ENCODE measurements at regions not wholly inside any gene's neighbourhood (a gene's known extent, or its start where the extent isn't known, plus 50 kb on each side); places are given as distances from the start of the nearest gene placed in this dataset.

DNA sequence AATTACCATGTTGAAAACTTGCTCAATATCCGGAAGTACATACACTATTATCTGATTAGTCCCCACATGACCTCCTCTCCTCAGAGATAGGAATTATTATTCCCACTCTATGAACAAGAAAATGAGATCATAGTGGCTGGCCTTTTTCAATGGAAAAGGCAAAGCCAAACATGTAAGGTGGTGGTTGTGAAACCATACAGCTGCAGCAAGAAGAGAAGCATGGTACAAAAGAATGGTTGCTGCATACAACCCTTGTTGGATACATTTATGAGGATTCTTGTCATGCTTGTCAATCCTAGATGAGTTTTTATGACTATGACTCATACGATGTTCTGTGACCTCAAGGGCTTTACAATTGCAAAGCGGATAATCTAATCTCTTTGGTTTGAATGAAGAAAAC lies 514.7 kb downstream of the PLPP3 start:
- Histone ChIP-seq H3K27ac (no peak overlapping the region), H3K9me3 (no peaks in the 10 kb centered on the region), H3K4me1 (replicated peaks) (no peaks in the 10 kb centered on the region), H3K27me3 (replicated peaks; ENCODE audit: insufficient read depth) (no peaks in the 10 kb centered on the region), H3K4me3 (no peak overlapping the region), H3K36me3 (no peaks in the 10 kb centered on the region)
- DNase-seq (ENCODE audit: low spot score) = no peak
- intact Hi-C loops (cut with DNase I) = loop anchor here (5.0 kb wide), 1 partner anchor 77 kb away; no protein-coding TSS in a partner anchor
- 61% methylated on average over 3 of the region's 3 CpGs for WGBS
- TF ChIP-seq POLR2A (IDR thresholded peaks at IDR 0.05) = no peak

DNA sequence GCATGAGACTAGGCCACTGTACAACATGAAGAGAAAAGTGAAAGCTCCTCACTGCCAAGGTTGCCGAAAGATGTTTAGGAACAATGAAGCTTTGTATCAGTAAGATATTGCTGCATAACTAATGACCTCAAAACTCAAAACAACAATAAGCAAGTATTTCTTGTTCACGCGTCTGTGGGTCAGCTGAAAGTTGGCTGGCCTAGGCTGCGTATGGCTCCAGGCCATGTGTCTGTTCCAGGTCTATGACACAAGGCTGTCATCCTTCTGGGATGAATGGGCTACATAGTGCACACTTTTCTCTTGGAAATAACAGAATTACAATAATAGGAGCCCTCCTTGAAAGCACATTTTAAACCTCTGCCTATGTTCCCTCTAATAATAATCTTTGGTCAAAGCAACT lies 515.9 kb downstream of the PLPP3 start:
- no peak for DNase-seq (ENCODE audit: low spot score)
- intact Hi-C loops (cut with DNase I) = no loop called here
- no peak overlapping the region for H3K27ac ChIP-seq
- no peak for TF ChIP-seq POLR2AphosphoS5 (IDR thresholded peaks at IDR 0.05)
- TF ChIP-seq POLR2A (IDR thresholded peaks at IDR 0.05) = no peak
- TF ChIP-seq, protein P1, sequence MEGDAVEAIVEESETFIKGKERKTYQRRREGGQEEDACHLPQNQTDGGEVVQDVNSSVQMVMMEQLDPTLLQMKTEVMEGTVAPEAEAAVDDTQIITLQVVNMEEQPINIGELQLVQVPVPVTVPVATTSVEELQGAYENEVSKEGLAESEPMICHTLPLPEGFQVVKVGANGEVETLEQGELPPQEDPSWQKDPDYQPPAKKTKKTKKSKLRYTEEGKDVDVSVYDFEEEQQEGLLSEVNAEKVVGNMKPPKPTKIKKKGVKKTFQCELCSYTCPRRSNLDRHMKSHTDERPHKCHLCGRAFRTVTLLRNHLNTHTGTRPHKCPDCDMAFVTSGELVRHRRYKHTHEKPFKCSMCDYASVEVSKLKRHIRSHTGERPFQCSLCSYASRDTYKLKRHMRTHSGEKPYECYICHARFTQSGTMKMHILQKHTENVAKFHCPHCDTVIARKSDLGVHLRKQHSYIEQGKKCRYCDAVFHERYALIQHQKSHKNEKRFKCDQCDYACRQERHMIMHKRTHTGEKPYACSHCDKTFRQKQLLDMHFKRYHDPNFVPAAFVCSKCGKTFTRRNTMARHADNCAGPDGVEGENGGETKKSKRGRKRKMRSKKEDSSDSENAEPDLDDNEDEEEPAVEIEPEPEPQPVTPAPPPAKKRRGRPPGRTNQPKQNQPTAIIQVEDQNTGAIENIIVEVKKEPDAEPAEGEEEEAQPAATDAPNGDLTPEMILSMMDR (IDR thresholded peaks at IDR 0.05) = no peak
- no peaks in the 10 kb centered on the region for H3K9me3 ChIP-seq
- no peaks in the 10 kb centered on the region for H3K36me3 ChIP-seq
- no peak overlapping the region for H3K4me3 ChIP-seq
- no peaks in the 10 kb centered on the region for H3K27me3 ChIP-seq (replicated peaks; ENCODE audit: insufficient read depth)
- no peaks in the 10 kb centered on the region for H3K4me1 ChIP-seq (replicated peaks)
- 87% methylated on average over 4 of the region's 4 CpGs for WGBS

DNA sequence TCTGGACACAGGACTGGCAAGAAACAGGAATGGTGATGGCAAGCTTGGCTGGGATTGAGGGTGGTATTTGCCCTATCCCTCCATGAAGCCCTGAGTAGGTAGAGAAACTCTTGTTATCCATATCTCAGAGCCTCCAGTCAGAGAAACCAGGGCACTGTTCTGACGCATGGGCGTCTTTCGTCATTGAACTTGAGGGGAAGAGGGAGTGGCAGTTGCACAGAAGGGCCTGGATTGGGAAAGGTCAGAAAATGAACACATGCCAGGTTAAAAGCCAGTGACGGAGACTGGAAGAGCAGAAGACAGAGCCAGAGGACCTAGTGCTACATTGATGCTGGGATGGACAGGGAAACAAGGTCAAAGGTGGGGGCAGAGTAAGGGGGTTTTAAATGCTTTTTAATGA lies 516.7 kb downstream of the PLPP3 start:
- no peak overlapping the region for H3K27ac ChIP-seq
- intact Hi-C loops (cut with DNase I) = no loop called here
- H3K4me1 ChIP-seq (replicated peaks) = no peaks in the 10 kb centered on the region
- H3K9me3 ChIP-seq = no peaks in the 10 kb centered on the region
- 95% methylated on average over 4 of the region's 4 CpGs for WGBS
- DNase-seq (ENCODE audit: low spot score) = no peak
- no peaks in the 10 kb centered on the region for H3K36me3 ChIP-seq
- no peaks in the 10 kb centered on the region for H3K27me3 ChIP-seq (replicated peaks; ENCODE audit: insufficient read depth)
- TF ChIP-seq POLR2A (IDR thresholded peaks at IDR 0.05) = no peak
- TF ChIP-seq, protein P1 (IDR thresholded peaks at IDR 0.05) = no peak
- no peak for TF ChIP-seq POLR2AphosphoS5 (IDR thresholded peaks at IDR 0.05)
- H3K4me3 ChIP-seq = no peak overlapping the region

DNA sequence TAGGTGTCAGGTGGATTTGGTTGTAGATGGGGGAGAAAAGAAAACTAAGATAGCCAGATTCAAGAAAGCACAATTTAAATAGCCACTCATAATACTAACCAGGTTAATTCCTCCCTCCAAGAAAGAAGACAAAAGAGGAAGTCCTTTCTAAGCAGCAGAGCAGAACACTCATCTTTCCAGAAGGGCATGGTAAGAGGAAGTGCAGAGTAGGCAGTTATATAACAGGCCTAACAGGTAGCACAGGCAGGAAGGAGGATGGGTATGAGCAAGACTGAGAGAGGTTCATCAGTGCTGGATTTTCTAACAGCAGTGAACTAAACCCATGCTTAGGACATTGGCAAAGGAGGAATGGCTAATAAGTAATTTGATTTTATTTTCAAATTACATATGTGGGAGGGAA lies 517.5 kb downstream of the PLPP3 start:
- H3K27ac ChIP-seq = no peak overlapping the region
- no peaks in the 10 kb centered on the region for H3K27me3 ChIP-seq (replicated peaks; ENCODE audit: insufficient read depth)
- intact Hi-C loops (cut with DNase I) = no loop called here
- H3K4me1 ChIP-seq (replicated peaks) = no peaks in the 10 kb centered on the region
- H3K36me3 ChIP-seq = no peaks in the 10 kb centered on the region
- DNase-seq (ENCODE audit: low spot score) = no peak
- no peaks in the 10 kb centered on the region for H3K9me3 ChIP-seq
- no peak overlapping the region for H3K4me3 ChIP-seq
- TF ChIP-seq, protein P1 (IDR thresholded peaks at IDR 0.05) = no peak
- TF ChIP-seq POLR2AphosphoS5 (IDR thresholded peaks at IDR 0.05) = peak; percentile 27
- TF ChIP-seq POLR2A (IDR thresholded peaks at IDR 0.05) = no peak

DNA sequence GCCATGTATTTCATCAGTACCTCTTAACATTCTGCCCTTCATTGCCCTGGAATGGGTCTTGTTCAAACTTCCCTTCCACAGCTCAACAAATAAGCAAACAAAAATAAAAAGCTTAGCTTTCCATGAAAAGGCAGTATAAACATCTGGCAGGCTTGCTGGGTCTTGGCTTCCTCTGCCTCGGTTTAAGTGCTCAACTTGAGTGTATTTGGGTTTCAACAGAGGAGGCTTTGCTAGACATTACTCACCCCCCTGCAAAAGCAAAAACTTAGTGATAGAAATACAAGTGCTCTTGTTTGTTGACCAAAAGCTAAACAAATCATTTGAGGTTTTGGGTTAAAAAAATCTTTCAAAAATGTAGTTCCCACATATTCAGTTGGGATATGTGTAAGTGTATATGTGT lies 518.5 kb downstream of the PLPP3 start:
- Histone ChIP-seq H3K9me3 (no peaks in the 10 kb centered on the region), H3K27me3 (replicated peaks; ENCODE audit: insufficient read depth) (no peaks in the 10 kb centered on the region), H3K4me1 (replicated peaks) (no peaks in the 10 kb centered on the region), H3K36me3 (no peaks in the 10 kb centered on the region), H3K4me3 (no peak overlapping the region), H3K27ac (no peak overlapping the region)
- TF ChIP-seq POLR2A (IDR thresholded peaks at IDR 0.05) (no peak), POLR2AphosphoS5 (IDR thresholded peaks at IDR 0.05) (no peak)
- TF ChIP-seq, protein P1 (IDR thresholded peaks at IDR 0.05) = no peak
- DNase-seq (ENCODE audit: low spot score) = no peak
- WGBS = 71% methylated on average over 1 of the region's 1 CpG
- intact Hi-C loops (cut with DNase I) = no loop called here

Measured in prostate gland (tissue), 2 donors.